ENCODE measurements at regions not wholly inside any gene's neighbourhood (a gene's known extent, or its start where the extent isn't known, plus 50 kb on each side); places are given as distances from the start of the nearest gene placed in this dataset.

DNA sequence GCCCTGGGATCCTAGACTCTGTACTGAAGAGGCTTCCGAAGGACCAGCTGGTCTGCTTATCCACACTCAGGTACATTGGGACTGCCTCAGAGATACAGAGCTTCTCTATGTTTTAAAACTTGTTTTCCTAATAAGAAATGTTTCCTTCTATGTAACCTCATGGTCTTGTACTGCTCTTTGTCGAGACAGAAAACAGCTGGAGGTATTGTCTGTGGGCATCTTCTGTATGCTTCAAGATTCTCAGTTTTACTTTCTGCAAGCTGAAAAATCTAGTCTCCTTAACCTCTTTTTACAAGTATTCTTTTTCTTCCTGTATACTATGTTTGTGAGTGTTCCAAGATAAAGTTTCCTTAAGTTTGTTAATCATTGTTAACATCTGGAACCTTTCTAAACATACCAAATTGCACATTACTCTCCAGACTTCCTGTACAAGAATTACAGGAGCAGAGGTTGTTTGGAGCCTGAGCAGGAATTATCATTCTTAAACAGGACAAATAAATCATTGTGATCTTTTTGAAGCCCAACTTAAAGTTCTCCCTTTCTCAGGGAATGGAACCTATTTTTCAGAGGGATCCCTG lies 358.3 kb upstream of the CFAP20DC start:
- no peak for TF ChIP-seq CTCF (IDR thresholded peaks at IDR 0.05 in 4 of 5, conservative IDR thresholded peaks at IDR 0.05 in 1 of 5)
- no peak for TF ChIP-seq POLR2A (IDR thresholded peaks at IDR 0.05)

Data from gastrocnemius medialis (tissue), 4 donors.